HUES6 (cell line): ENCODE measurements at regions not wholly inside any gene's neighbourhood (a gene's known extent, or its start where the extent isn't known, plus 50 kb on each side); places are given as distances from the start of the nearest gene placed in this dataset.

ENCODE experiments used
- H3K27ac ChIP-seq: 2 replicates; pipeline ENCODE4 v1.7.0; 2013; ENCODE audit warnings: low read depth, mild to moderate bottlenecking, low read length, inconsistent platforms
- H3K27me3 ChIP-seq: 2 replicates; pipeline ENCODE4 v1.6.1; 2013; ENCODE audit warnings: low read length; ENCODE audit not compliant: control insufficient read depth, insufficient read depth
- H3K36me3 ChIP-seq: 2 replicates; pipeline ENCODE4 v1.6.1; 2013; ENCODE audit warnings: low read length; ENCODE audit not compliant: control insufficient read depth, insufficient read depth
- H3K4me1 ChIP-seq: 2 replicates; pipeline ENCODE4 v1.6.1; 2013; ENCODE audit warnings: low read length; ENCODE audit not compliant: control insufficient read depth, insufficient read depth
- H3K4me3 ChIP-seq: 2 replicates; pipeline ENCODE4 v1.5.1; 2013; ENCODE audit warnings: low read depth, low read length
- H3K9ac ChIP-seq: one replicate; pipeline ENCODE4 v1.6.1; 2013; ENCODE audit warnings: mild to moderate bottlenecking, low read length
- H3K9me3 ChIP-seq: 2 replicates; pipeline ENCODE4 v1.6.1; 2013; ENCODE audit warnings: low read depth, low read length; ENCODE audit not compliant: control insufficient read depth, insufficient read depth

- peak overlapping the region; percentile 97 for H3K27ac ChIP-seq
- no peaks in the 10 kb centered on the region for H3K36me3 ChIP-seq
- peak overlapping the region; percentile 26; the same call in 1 of the 2 replicates for H3K4me3 ChIP-seq
- peaks cover 12% of the 10 kb centered on the region; the same call in 1 of the 2 replicates for H3K9me3 ChIP-seq
- H3K4me1 ChIP-seq = peaks cover 32% of the 10 kb centered on the region
- H3K27me3 ChIP-seq = no peaks in the 10 kb centered on the region
- H3K9ac ChIP-seq = peak overlapping the region; percentile 71
These were observed 128.6 kb upstream of the VCX start for GRCh38 chrX:7714351-7714750.

- H3K36me3 ChIP-seq = no peaks in the 10 kb centered on the region
- no peak overlapping the region for H3K4me3 ChIP-seq
- H3K9me3 ChIP-seq = peaks cover 12% of the 10 kb centered on the region; the same call in 1 of the 2 replicates
- H3K27ac ChIP-seq = peak overlapping the region; percentile 26; the same call in 1 of the 2 replicates
- no peak overlapping the region for H3K9ac ChIP-seq
- no peaks in the 10 kb centered on the region for H3K27me3 ChIP-seq
- peaks cover 30% of the 10 kb centered on the region for H3K4me1 ChIP-seq
These were observed 131.8 kb upstream of the VCX start for GRCh38 chrX:7711167-7711566.

GRCh38 chrX:7709845-7710244 lies 133.1 kb upstream of the VCX start:
- Histone ChIP-seq H3K27ac (no peak overlapping the region), H3K4me3 (no peak overlapping the region), H3K9me3 (peaks cover 12% of the 10 kb centered on the region; the same call in 1 of the 2 replicates), H3K36me3 (no peaks in the 10 kb centered on the region), H3K9ac (no peak overlapping the region), H3K27me3 (no peaks in the 10 kb centered on the region), H3K4me1 (peaks cover 17% of the 10 kb centered on the region)

GRCh38 chrX:7706032-7706431 lies 136.9 kb upstream of the VCX start:
- Histone ChIP-seq H3K9me3 (peaks cover 5% of the 10 kb centered on the region; the same call in 1 of the 2 replicates), H3K4me1 (no peaks in the 10 kb centered on the region), H3K36me3 (no peaks in the 10 kb centered on the region), H3K27ac (no peak overlapping the region), H3K27me3 (no peaks in the 10 kb centered on the region), H3K9ac (no peak overlapping the region), H3K4me3 (no peak overlapping the region)

GRCh38 chrX:7704205-7704604 lies 138.8 kb upstream of the VCX start:
- no peak overlapping the region for H3K27ac ChIP-seq
- no peak overlapping the region for H3K9ac ChIP-seq
- H3K4me3 ChIP-seq = no peak overlapping the region

GRCh38 chrX:7698248-7698647 lies 144.7 kb upstream of the VCX start:
- no peak overlapping the region for H3K27ac ChIP-seq
- no peaks in the 10 kb centered on the region for H3K27me3 ChIP-seq
- no peak overlapping the region for H3K9ac ChIP-seq
- no peaks in the 10 kb centered on the region for H3K36me3 ChIP-seq
- H3K4me1 ChIP-seq = peaks cover 4% of the 10 kb centered on the region; the same call in 1 of the 2 replicates
- H3K9me3 ChIP-seq = peaks cover 7% of the 10 kb centered on the region; the same call in 1 of the 2 replicates
- no peak overlapping the region for H3K4me3 ChIP-seq

More at GRCh38 chrX:7704205-7704604, 138.8 kb upstream of the VCX start:
- Histone ChIP-seq H3K4me1 (no peaks in the 10 kb centered on the region), H3K27me3 (no peaks in the 10 kb centered on the region), H3K36me3 (no peaks in the 10 kb centered on the region), H3K9me3 (peaks cover 9% of the 10 kb centered on the region; the same call in 1 of the 2 replicates)

- Histone ChIP-seq H3K4me3 (no peak overlapping the region), H3K27me3 (no peaks in the 10 kb centered on the region), H3K9me3 (no peaks in the 10 kb centered on the region), H3K9ac (no peak overlapping the region), H3K27ac (no peak overlapping the region), H3K36me3 (no peaks in the 10 kb centered on the region), H3K4me1 (peaks cover 4% of the 10 kb centered on the region; the same call in 1 of the 2 replicates)
These were observed 152.1 kb upstream of the VCX start for GRCh38 chrX:7690842-7691241.

GRCh38 chrX:7689791-7690412 lies 153.1 kb upstream of the VCX start:
- Histone ChIP-seq H3K4me1 (peaks cover 4% of the 10 kb centered on the region; the same call in 1 of the 2 replicates), H3K9ac (no peak overlapping the region), H3K27ac (no peak overlapping the region), H3K9me3 (no peaks in the 10 kb centered on the region), H3K36me3 (no peaks in the 10 kb centered on the region), H3K27me3 (no peaks in the 10 kb centered on the region), H3K4me3 (no peak overlapping the region)

- Histone ChIP-seq H3K9ac (no peak overlapping the region), H3K4me1 (no peaks in the 10 kb centered on the region), H3K36me3 (no peaks in the 10 kb centered on the region), H3K9me3 (no peaks in the 10 kb centered on the region), H3K27me3 (no peaks in the 10 kb centered on the region; the same call in 1 of the 2 replicates), H3K27ac (no peak overlapping the region), H3K4me3 (no peak overlapping the region)
These were observed 162.8 kb upstream of the VCX start for GRCh38 chrX:7680181-7680580.

- Histone ChIP-seq H3K9me3 (peaks cover 29% of the 10 kb centered on the region), H3K36me3 (no peaks in the 10 kb centered on the region), H3K27me3 (no peaks in the 10 kb centered on the region), H3K9ac (no peak overlapping the region), H3K27ac (no peak overlapping the region), H3K4me3 (no peak overlapping the region), H3K4me1 (no peaks in the 10 kb centered on the region)
These were observed 188.7 kb upstream of the VCX start for GRCh38 chrX:7654316-7654715.

- no peak overlapping the region for H3K27ac ChIP-seq
- H3K4me3 ChIP-seq = no peak overlapping the region
- peaks cover 8% of the 10 kb centered on the region; the same call in 1 of the 2 replicates for H3K9me3 ChIP-seq
- H3K4me1 ChIP-seq = peaks cover 15% of the 10 kb centered on the region; the same call in 1 of the 2 replicates
- H3K27me3 ChIP-seq = no peaks in the 10 kb centered on the region
- H3K36me3 ChIP-seq = no peaks in the 10 kb centered on the region
- H3K9ac ChIP-seq = no peak overlapping the region
These were observed 195.1 kb upstream of the VCX start for GRCh38 chrX:7647831-7648230.
